GM19240 (cell line): ENCODE measurements at regions not wholly inside any gene's neighbourhood (a gene's known extent, or its start where the extent isn't known, plus 50 kb on each side); places are given as distances from the start of the nearest gene placed in this dataset.

Experiments
- DNase-seq: peaks from one replicate; pipeline ENCODE4 v3.0.0; 2011; ENCODE audit warnings: low spot score; ENCODE audit not compliant: insufficient read length

DNA sequence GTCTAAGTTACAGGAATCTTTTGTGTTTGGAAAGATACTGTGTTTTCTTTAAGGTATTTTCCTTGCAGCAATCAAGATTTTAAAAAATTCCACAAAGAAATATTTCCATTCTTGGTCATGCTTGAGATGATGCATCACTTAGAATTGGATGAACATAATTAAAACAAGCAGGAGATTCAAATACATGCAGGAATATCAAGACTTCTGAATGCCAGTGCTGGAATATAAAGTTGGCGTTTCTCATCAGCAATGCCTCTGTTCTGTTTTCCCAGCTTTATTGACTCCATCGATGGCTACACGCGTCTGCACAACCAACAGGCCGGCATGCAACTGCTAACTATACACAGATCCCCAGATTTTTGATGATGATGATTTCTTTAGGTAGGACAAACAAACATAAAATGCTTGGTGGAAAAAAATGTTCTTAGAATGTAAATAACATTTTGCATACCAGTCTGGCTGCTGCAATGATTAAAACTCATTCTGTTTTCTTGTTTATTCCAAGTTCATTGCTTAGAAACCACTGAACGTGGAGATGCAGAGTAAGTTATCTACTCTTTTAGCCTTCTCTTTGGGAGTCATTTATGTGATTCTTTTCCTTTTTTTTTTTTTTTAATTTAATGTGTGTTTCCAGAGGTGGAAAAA is 91.3 kb upstream of the FAM171A1 start:
- DNase-seq: no peak

- DNase-seq: no peak
These were observed 90.4 kb upstream of the FAM171A1 start for GRCh38 chr10:15461353-15462108.

- no peak for DNase-seq
These were observed 89.6 kb upstream of the FAM171A1 start for GRCh38 chr10:15460661-15461060.

DNA sequence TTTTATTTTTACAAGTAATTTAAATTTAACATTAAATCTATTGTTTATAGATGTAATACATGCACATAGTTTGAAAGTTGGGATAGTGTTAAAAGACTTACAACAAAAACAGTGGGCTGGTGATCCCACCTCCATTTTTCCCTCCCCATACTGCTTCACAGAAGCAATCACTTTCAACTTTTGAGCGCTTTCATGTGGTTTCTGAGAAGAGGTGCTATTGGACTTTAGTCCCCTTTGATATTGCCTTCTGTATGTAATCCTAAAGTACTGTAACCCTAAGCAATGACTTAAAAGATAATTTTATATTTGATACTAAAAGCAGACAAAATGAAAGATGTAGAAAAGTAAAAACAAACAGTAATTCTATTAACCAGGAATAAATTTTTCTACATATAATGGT is 88.1 kb upstream of the FAM171A1 start:
- no peak for DNase-seq

DNA sequence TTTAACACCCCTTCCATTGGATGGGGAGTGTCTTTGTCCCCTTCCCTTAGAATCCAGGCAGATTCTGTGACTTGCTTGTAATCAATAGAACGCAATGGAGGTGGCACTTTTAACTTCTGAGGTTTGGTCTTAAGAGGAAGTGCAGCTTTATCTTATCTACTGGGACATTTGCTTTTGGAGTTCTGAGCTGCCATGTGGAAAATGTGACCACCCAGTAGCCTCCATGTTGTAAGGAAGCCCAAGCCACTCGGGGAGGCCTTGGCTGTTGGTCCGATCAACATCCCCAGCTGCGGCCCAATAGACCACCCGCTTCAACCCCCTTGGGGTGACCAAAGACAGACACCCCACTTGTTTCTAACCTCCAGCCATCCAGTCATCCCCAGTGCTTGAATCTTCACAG is 86.3 kb upstream of the FAM171A1 start:
- no peak for DNase-seq

- DNase-seq: no peak
These were observed 84.4 kb upstream of the FAM171A1 start for GRCh38 chr10:15455456-15455855.

- no peak for DNase-seq
These were observed 82.8 kb upstream of the FAM171A1 start for GRCh38 chr10:15453926-15454325.

- DNase-seq: no peak
These were observed 82.4 kb upstream of the FAM171A1 start for GRCh38 chr10:15453457-15453856.

DNA sequence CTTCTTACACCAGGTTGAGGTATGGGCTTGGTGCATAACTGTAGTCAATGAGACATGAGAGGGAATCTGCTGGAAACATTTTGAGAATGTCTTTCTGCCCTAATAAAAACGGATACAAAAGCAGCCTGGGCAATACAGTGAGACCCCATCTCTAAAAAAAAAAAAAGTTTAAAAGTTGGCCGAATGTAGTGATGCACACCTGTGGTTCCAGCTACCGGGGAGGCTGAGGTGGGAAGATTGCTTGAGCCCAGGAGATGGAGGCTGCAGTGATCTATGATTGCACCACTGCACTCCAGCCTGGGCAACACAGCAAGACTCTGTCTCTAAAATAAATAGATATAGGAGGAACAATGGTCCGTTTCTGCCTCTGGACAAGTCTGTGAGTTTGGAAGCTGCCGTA is 81.5 kb upstream of the FAM171A1 start:
- no peak for DNase-seq

GRCh38 chr10:15451137-15452094 is 80.3 kb upstream of the FAM171A1 start:
- no peak for DNase-seq

- no peak for DNase-seq
These were observed 77.5 kb upstream of the FAM171A1 start for GRCh38 chr10:15448598-15448997.

- no peak for DNase-seq
These were observed 73.9 kb upstream of the FAM171A1 start for GRCh38 chr10:15445006-15445390.

GRCh38 chr10:15444105-15445005 is 73.3 kb upstream of the FAM171A1 start:
- no peak for DNase-seq

- no peak for DNase-seq
These were observed 71.0 kb upstream of the FAM171A1 start for GRCh38 chr10:15442056-15442455.

DNA sequence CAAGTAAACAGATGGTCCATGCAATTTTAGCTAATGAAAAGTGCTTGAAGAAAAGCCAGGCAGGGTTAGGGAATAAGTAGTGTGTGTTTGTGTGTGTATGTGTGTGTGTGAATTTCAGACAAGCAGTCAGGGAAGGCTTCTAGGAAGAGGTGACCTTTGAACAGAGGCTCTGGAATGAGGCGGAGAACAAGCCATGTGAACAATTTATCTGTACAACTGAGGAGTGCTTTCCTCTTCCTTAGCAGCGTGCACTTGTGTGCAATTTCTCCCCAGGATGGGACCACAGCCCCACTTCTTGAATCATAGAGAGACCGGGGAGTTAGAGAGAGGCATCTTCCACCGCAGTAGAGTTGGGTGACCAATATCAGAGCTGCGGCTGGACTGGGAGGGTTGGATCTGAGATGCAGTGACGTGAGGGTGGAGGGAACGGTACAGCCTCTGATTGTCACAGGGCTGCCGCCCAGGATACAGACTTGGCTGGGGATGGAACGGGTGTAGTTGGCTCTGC is 69.2 kb upstream of the FAM171A1 start:
- DNase-seq: no peak

DNA sequence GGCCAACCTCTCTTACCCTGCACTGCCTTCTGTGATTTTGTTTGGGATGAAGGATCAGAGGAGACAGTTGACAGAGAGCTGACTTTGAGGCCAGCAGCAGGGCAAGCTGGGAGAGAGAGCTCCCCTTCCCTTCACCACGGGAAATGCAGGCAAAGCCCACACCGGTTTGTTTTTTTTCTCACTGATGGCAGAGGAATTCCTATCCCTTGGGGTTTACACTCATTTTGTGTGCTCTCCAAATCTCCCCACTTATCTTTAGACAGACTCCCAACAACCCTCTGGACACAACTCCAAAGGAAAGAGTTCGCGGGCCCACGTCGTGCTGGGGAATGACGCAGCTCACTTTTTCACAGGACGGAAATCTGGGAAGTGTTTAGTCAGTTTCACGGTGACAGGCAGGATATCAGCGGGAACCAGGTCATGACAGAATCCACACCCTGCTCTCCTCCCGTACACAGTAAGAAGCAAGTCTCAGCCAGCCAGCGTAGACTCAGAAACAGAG is 68.3 kb upstream of the FAM171A1 start:
- DNase-seq: no peak

DNA sequence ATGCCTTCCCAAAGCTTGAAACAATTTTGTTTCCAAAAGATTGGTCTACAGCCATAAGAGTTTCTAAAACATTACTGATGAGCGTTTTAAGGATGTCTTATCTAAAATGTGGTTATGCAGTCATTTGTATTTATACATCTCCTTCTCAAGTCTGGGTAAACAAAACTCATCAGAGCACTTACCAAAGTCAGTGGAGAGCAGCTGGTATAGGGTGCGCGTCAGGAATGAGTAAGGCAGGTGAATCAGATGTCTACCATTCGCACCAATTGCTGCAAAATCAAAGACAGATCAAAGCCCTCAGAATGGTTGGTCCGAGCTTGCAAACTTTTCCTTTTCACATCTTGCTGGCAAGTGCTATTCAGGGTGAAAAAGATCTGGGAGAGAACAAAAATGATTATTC is 65.6 kb upstream of the FAM171A1 start:
- DNase-seq: no peak

- peak; percentile 11 for DNase-seq
These were observed 62.9 kb upstream of the FAM171A1 start for GRCh38 chr10:15433850-15434537.

DNA sequence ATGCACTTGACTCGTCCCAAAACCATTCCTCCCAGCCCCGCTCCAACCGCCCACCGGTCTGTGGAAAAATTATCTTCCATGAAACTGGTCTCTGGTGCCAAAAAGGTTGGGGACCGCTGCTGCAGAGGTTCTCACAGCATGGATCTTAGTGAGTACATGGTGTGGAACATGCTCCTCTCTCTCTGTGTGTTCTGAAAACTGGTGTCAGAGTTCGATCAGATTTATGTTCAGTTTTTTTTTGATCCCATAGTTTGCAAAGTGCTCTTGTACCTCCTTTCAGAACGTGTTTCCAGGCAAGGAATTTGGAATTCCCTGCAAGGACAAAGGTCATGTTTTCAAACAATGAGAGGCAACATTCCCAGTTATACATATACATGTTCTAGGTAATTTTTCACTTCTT is 61.2 kb upstream of the FAM171A1 start:
- no peak for DNase-seq
